ENCODE measurements at regions not wholly inside any gene's neighbourhood (a gene's known extent, or its start where the extent isn't known, plus 50 kb on each side); places are given as distances from the start of the nearest gene placed in this dataset.

DNA sequence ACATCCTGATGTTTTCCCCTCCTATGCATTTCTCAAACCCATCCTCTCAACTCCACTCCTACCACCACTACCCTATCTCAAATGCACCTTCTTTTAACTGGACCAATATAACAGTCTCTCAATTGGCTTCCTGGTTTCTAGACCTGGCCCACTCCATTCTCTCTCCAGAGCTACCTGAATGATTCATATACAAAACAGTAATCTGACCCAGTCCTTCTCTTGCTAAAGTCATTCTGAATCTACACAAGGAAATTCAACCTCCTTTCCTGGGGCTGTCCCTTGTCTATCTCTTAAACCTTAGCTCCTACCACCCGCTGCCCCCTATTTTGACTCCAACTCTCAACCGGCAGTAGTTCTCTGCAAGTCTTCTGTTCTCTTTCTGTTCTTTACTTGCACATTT is 97.2 kb downstream of the PCSK1 start:
- TF ChIP-seq, protein P1, sequence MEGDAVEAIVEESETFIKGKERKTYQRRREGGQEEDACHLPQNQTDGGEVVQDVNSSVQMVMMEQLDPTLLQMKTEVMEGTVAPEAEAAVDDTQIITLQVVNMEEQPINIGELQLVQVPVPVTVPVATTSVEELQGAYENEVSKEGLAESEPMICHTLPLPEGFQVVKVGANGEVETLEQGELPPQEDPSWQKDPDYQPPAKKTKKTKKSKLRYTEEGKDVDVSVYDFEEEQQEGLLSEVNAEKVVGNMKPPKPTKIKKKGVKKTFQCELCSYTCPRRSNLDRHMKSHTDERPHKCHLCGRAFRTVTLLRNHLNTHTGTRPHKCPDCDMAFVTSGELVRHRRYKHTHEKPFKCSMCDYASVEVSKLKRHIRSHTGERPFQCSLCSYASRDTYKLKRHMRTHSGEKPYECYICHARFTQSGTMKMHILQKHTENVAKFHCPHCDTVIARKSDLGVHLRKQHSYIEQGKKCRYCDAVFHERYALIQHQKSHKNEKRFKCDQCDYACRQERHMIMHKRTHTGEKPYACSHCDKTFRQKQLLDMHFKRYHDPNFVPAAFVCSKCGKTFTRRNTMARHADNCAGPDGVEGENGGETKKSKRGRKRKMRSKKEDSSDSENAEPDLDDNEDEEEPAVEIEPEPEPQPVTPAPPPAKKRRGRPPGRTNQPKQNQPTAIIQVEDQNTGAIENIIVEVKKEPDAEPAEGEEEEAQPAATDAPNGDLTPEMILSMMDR (IDR thresholded peaks at IDR 0.05 in 2 of 3, conservative IDR thresholded peaks at IDR 0.05 in 1 of 3; ENCODE audit: control insufficient read depth in 2 of 3, extremely low read depth in 1 of 3, insufficient read depth in 1 of 3, low read depth in 3 of 3, low read length in 3 of 3) = no peak
- TF ChIP-seq HDGF (IDR thresholded peaks at IDR 0.05) (no peak), TAF1 (IDR thresholded peaks at IDR 0.05; ENCODE audit: borderline replicate concordance, low read depth, low read length) (no peak), MXI1 (IDR thresholded peaks at IDR 0.05; ENCODE audit: low read depth, low read length) (no peak), POLR2AphosphoS2 (IDR thresholded peaks at IDR 0.05; ENCODE audit: low read depth, low read length) (no peak), RCOR1 (conservative IDR thresholded peaks at IDR 0.05; ENCODE audit: low read depth, low read length) (no peak), POLR2A (IDR thresholded peaks at IDR 0.05; ENCODE audit: low read depth, low read length) (no peak), ATF7 (IDR thresholded peaks at IDR 0.05; ENCODE audit: low read depth) (no peak), HDAC2 (IDR thresholded peaks at IDR 0.05) (no peak), EZH2 (IDR thresholded peaks at IDR 0.05; ENCODE audit: borderline replicate concordance, control insufficient read depth, low read depth, low read length) (no peak), NFYA (IDR thresholded peaks at IDR 0.05; ENCODE audit: borderline replicate concordance, low read depth, low read length) (no peak), ZNF207 (IDR thresholded peaks at IDR 0.05; ENCODE audit: borderline replicate concordance) (no peak)
- TF ChIP-seq, protein P2, sequence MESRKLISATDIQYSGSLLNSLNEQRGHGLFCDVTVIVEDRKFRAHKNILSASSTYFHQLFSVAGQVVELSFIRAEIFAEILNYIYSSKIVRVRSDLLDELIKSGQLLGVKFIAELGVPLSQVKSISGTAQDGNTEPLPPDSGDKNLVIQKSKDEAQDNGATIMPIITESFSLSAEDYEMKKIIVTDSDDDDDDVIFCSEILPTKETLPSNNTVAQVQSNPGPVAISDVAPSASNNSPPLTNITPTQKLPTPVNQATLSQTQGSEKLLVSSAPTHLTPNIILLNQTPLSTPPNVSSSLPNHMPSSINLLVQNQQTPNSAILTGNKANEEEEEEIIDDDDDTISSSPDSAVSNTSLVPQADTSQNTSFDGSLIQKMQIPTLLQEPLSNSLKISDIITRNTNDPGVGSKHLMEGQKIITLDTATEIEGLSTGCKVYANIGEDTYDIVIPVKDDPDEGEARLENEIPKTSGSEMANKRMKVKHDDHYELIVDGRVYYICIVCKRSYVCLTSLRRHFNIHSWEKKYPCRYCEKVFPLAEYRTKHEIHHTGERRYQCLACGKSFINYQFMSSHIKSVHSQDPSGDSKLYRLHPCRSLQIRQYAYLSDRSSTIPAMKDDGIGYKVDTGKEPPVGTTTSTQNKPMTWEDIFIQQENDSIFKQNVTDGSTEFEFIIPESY (IDR thresholded peaks at IDR 0.05) = no peak
- TF ChIP-seq, protein P3, sequence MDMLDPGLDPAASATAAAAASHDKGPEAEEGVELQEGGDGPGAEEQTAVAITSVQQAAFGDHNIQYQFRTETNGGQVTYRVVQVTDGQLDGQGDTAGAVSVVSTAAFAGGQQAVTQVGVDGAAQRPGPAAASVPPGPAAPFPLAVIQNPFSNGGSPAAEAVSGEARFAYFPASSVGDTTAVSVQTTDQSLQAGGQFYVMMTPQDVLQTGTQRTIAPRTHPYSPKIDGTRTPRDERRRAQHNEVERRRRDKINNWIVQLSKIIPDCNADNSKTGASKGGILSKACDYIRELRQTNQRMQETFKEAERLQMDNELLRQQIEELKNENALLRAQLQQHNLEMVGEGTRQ (IDR thresholded peaks at IDR 0.05; ENCODE audit: borderline replicate concordance, low read depth, low read length) = no peak
